HepG2 (cell line): ENCODE measurements at regions not wholly inside any gene's neighbourhood (a gene's known extent, or its start where the extent isn't known, plus 50 kb on each side); places are given as distances from the start of the nearest gene placed in this dataset.

Experiments used
- CHD4 ChIP-seq: fragments of 200-600 bp; sonication (generic); IDR thresholded peaks from 2 replicates; pipeline ENCODE4 v1.7.0; 2017; ENCODE audit warnings: mild to moderate bottlenecking, low read length, borderline replicate concordance
- EP300 ChIP-seq, 3 experiments: sonication (generic) in 1 of 3; formaldehyde crosslinking in 1 of 3; IDR thresholded peaks; 2 replicates each; pipeline versions ENCODE4 v1.5.1 to v1.6.1; 2011 to 2020; ENCODE audit warnings: low read depth in 2 of 3, low read length in 2 of 3, borderline replicate concordance in 1 of 3, improper control_type of control experiment in 1 of 3, mild to moderate bottlenecking in 1 of 3, missing genetic modification reagents in 1 of 3, moderate library complexity in 1 of 3
- JUND ChIP-seq: sonication (generic); formaldehyde crosslinking; IDR thresholded peaks from 2 replicates; pipeline ENCODE4 v1.8.0; 2022; ENCODE audit warnings: mild to moderate bottlenecking, missing genetic modification reagents
- STAT5B ChIP-seq: sonication (generic); formaldehyde crosslinking; IDR thresholded peaks from 2 replicates; pipeline ENCODE4 v1.4.0; 2020; ENCODE audit warnings: missing genetic modification reagents
- ZNF674 ChIP-seq: sonication (generic); formaldehyde crosslinking; IDR thresholded peaks from 2 replicates; pipeline ENCODE4 v1.5.0; 2020; ENCODE audit warnings: low read depth, mild to moderate bottlenecking, missing genetic modification reagents
- TF ChIP-seq, protein P1 (sequence below): sonication (generic); formaldehyde crosslinking; IDR thresholded peaks from 2 replicates; pipeline ENCODE4 v1.4.0; 2020; ENCODE audit warnings: mild to moderate bottlenecking, missing genetic modification reagents

- TF ChIP-seq STAT5B (CRISPR knock-in tag) (no peak), CHD4 (no peak), ZNF674 (CRISPR knock-in tag) (no peak), EP300 (IDR thresholded peaks at IDR 0.05; ENCODE audit: low read depth in 2 of 2, low read length in 2 of 2) (no peak), EP300 (CRISPR knock-in tag; IDR thresholded peaks at IDR 0.05; ENCODE audit: borderline replicate concordance) (no peak), JUND (CRISPR knock-in tag) (no peak)
- TF ChIP-seq, protein P1, sequence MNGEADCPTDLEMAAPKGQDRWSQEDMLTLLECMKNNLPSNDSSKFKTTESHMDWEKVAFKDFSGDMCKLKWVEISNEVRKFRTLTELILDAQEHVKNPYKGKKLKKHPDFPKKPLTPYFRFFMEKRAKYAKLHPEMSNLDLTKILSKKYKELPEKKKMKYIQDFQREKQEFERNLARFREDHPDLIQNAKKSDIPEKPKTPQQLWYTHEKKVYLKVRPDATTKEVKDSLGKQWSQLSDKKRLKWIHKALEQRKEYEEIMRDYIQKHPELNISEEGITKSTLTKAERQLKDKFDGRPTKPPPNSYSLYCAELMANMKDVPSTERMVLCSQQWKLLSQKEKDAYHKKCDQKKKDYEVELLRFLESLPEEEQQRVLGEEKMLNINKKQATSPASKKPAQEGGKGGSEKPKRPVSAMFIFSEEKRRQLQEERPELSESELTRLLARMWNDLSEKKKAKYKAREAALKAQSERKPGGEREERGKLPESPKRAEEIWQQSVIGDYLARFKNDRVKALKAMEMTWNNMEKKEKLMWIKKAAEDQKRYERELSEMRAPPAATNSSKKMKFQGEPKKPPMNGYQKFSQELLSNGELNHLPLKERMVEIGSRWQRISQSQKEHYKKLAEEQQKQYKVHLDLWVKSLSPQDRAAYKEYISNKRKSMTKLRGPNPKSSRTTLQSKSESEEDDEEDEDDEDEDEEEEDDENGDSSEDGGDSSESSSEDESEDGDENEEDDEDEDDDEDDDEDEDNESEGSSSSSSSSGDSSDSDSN (CRISPR knock-in tag): no peak
Observed at GRCh38 chr19:28981994-28982393, 231.0 kb downstream of the UQCRFS1 start.
